NT2/D1 (cell line): ENCODE measurements at regions not wholly inside any gene's neighbourhood (a gene's known extent, or its start where the extent isn't known, plus 50 kb on each side); places are given as distances from the start of the nearest gene placed in this dataset.

Experiments
- DNase-seq: peaks from one replicate; pipeline ENCODE4 v3.0.0-alpha.2; 2011; ENCODE audit warnings: low read depth, low spot score
- H3K27me3 ChIP-seq: 2 replicates; pipeline ENCODE4 v1.6.0; 2011; ENCODE audit warnings: mild to moderate bottlenecking; ENCODE audit not compliant: insufficient read length, insufficient read depth
- H3K36me3 ChIP-seq: 2 replicates; pipeline ENCODE4 v1.6.1; 2011; ENCODE audit warnings: mild to moderate bottlenecking, low read length, mixed read lengths; ENCODE audit not compliant: insufficient read depth, insufficient read length
- H3K4me1 ChIP-seq: 2 replicates; pipeline ENCODE4 v1.5.1; 2011; ENCODE audit not compliant: insufficient read depth, insufficient read length
- H3K4me3 ChIP-seq: 2 replicates; pipeline ENCODE4 v1.5.1; 2011; ENCODE audit warnings: low read depth; ENCODE audit not compliant: insufficient read length
- H3K9ac ChIP-seq: 2 replicates; pipeline ENCODE4 v1.6.0; 2011; ENCODE audit warnings: low read depth; ENCODE audit not compliant: insufficient read length
- H3K9me3 ChIP-seq: 2 replicates; pipeline ENCODE4 v1.5.1; 2011; ENCODE audit warnings: mild to moderate bottlenecking, low read length; ENCODE audit not compliant: insufficient read depth
- SUZ12 ChIP-seq: IDR thresholded peaks from 2 replicates; pipeline ENCODE4 v1.6.1; 2011; ENCODE audit not compliant: insufficient read length, insufficient read depth; ENCODE audit errors: extremely low read depth
- YY1 ChIP-seq: IDR thresholded peaks from 2 replicates; pipeline ENCODE4 v1.6.1; 2011; ENCODE audit not compliant: insufficient read length, insufficient read depth
- ZNF274 ChIP-seq: IDR thresholded peaks from 2 replicates; pipeline ENCODE4 v1.6.1; 2011; ENCODE audit warnings: mild to moderate bottlenecking, low read depth, low read length

- H3K4me1 ChIP-seq: no peaks in the 10 kb centered on the region
- TF ChIP-seq ZNF274 (no peak), SUZ12 (no peak), YY1 (no peak)
- no peak overlapping the region for H3K9ac ChIP-seq
- H3K27me3 ChIP-seq: no peaks in the 10 kb centered on the region
- no peaks in the 10 kb centered on the region for H3K9me3 ChIP-seq
- no peaks in the 10 kb centered on the region for H3K36me3 ChIP-seq
- DNase-seq: no peak
- no peak overlapping the region for H3K4me3 ChIP-seq
Measured at GRCh38 chr4:116598155-116598979, 487.0 kb downstream of the TRAM1L1 start.

- no peak for TF ChIP-seq ZNF274
- TF ChIP-seq YY1: no peak
- no peak for TF ChIP-seq SUZ12
- DNase-seq: no peak
Measured at GRCh38 chr4:116590648-116591047, 494.7 kb downstream of the TRAM1L1 start.

GRCh38 chr4:116588783-116589182 is 496.6 kb downstream of the TRAM1L1 start:
- Histone ChIP-seq H3K27me3 (no peaks in the 10 kb centered on the region), H3K4me1 (no peaks in the 10 kb centered on the region), H3K9ac (no peak overlapping the region), H3K4me3 (no peak overlapping the region), H3K9me3 (no peaks in the 10 kb centered on the region), H3K36me3 (no peaks in the 10 kb centered on the region)
- no peak for TF ChIP-seq ZNF274
- no peak for TF ChIP-seq SUZ12
- TF ChIP-seq YY1: no peak
- DNase-seq: no peak

More at GRCh38 chr4:116590648-116591047, 494.7 kb downstream of the TRAM1L1 start:
- Histone ChIP-seq H3K36me3 (no peaks in the 10 kb centered on the region), H3K9ac (no peak overlapping the region), H3K9me3 (no peaks in the 10 kb centered on the region), H3K4me3 (no peak overlapping the region), H3K27me3 (no peaks in the 10 kb centered on the region), H3K4me1 (no peaks in the 10 kb centered on the region)

GRCh38 chr4:116585246-116585645 is 500.1 kb downstream of the TRAM1L1 start:
- Histone ChIP-seq H3K4me1 (no peaks in the 10 kb centered on the region), H3K9me3 (no peaks in the 10 kb centered on the region), H3K36me3 (no peaks in the 10 kb centered on the region), H3K27me3 (no peaks in the 10 kb centered on the region), H3K9ac (no peak overlapping the region), H3K4me3 (no peak overlapping the region)
- no peak for TF ChIP-seq SUZ12
- TF ChIP-seq YY1: no peak
- TF ChIP-seq ZNF274: no peak
- no peak for DNase-seq

- no peaks in the 10 kb centered on the region for H3K36me3 ChIP-seq
- H3K9ac ChIP-seq: no peak overlapping the region
- no peak overlapping the region for H3K4me3 ChIP-seq
- no peaks in the 10 kb centered on the region for H3K27me3 ChIP-seq
- no peak for DNase-seq
- 0 out of 2 replicates have a peak, but pooled peaks cover 4% of the 10 kb centered on the region for H3K9me3 ChIP-seq
- no peaks in the 10 kb centered on the region for H3K4me1 ChIP-seq
- no peak for TF ChIP-seq SUZ12
- TF ChIP-seq YY1: no peak
- no peak for TF ChIP-seq ZNF274
Measured at GRCh38 chr4:116577321-116577720, 508.1 kb downstream of the TRAM1L1 start.

- DNase-seq: no peak
- H3K4me3 ChIP-seq: no peak overlapping the region
- H3K27me3 ChIP-seq: no peaks in the 10 kb centered on the region
- TF ChIP-seq YY1 (no peak), SUZ12 (no peak), ZNF274 (no peak)
- H3K9ac ChIP-seq: no peak overlapping the region
- no peaks in the 10 kb centered on the region for H3K4me1 ChIP-seq
- H3K9me3 ChIP-seq: 0 out of 2 replicates have a peak, but pooled peaks cover 5% of the 10 kb centered on the region
- H3K36me3 ChIP-seq: no peaks in the 10 kb centered on the region
Measured at GRCh38 chr4:116573540-116573939, 511.8 kb downstream of the TRAM1L1 start.

GRCh38 chr4:116561768-116562167 is 523.6 kb downstream of the TRAM1L1 start:
- no peak for DNase-seq
- Histone ChIP-seq H3K36me3 (no peaks in the 10 kb centered on the region), H3K4me1 (no peaks in the 10 kb centered on the region), H3K9me3 (no peaks in the 10 kb centered on the region), H3K27me3 (no peaks in the 10 kb centered on the region), H3K9ac (no peak overlapping the region), H3K4me3 (no peak overlapping the region)
- no peak for TF ChIP-seq YY1
- TF ChIP-seq SUZ12: no peak
- TF ChIP-seq ZNF274: no peak

- TF ChIP-seq YY1 (no peak), SUZ12 (no peak), ZNF274 (no peak)
- Histone ChIP-seq H3K4me3 (no peak overlapping the region), H3K36me3 (no peaks in the 10 kb centered on the region), H3K9me3 (no peaks in the 10 kb centered on the region), H3K4me1 (no peaks in the 10 kb centered on the region), H3K9ac (no peak overlapping the region), H3K27me3 (no peaks in the 10 kb centered on the region)
- no peak for DNase-seq
Measured at GRCh38 chr4:116551806-116552205, 533.6 kb downstream of the TRAM1L1 start.
